Heart right ventricle (tissue), 16 donors: ENCODE measurements at regions not wholly inside any gene's neighbourhood (a gene's known extent, or its start where the extent isn't known, plus 50 kb on each side); places are given as distances from the start of the nearest gene placed in this dataset.

ENCODE experiments used
- ATAC-seq, 8 donors: fragments of 200-7000 bp; cut with Tn5 transposase; one replicate each; pipeline ENCODE4 v1.9.1; 2020; ENCODE audit warnings: mild to moderate bottlenecking in 8 of 8, moderate library complexity in 8 of 8, moderate number of reproducible peaks in 1 of 8
- DNase-seq, 2 donors: peaks; one replicate each; pipeline ENCODE4 v3.0.0-alpha.2; 2020
- H3K27ac ChIP-seq, 10 donors: fragments of 200-600 bp; sonication (generic) in 2 of 10; one replicate each; pipeline versions ENCODE4 v1.5.0 to v1.8.0; 2020 to 2022; ENCODE audit warnings: mild to moderate bottlenecking in 3 of 10
- H3K27me3 ChIP-seq, 7 donors: fragments of 200-600 bp; one replicate each; pipeline ENCODE4 v1.8.0; 2021 to 2022; ENCODE audit warnings: mild to moderate bottlenecking in 2 of 7
- H3K36me3 ChIP-seq, 9 donors: fragments of 200-600 bp; sonication (generic) in 1 of 9; one replicate each; pipeline versions ENCODE4 v1.5.0 to v1.8.0; 2020 to 2022; ENCODE audit warnings: mild to moderate bottlenecking in 2 of 9
- H3K4me1 ChIP-seq, 9 donors: fragments of 200-600 bp; sonication (generic) in 1 of 9; one replicate each; pipeline versions ENCODE4 v1.5.0 to v1.8.0; 2020 to 2022; ENCODE audit warnings: mild to moderate bottlenecking in 4 of 9
- H3K4me3 ChIP-seq, 10 donors: fragments of 200-600 bp; sonication (generic) in 2 of 10; one replicate each; pipeline versions ENCODE4 v1.5.0 to v1.8.0; 2020 to 2022; ENCODE audit warnings: mild to moderate bottlenecking in 7 of 10, moderate library complexity in 2 of 10
- H3K9me3 ChIP-seq, 11 donors: fragments of 200-600 bp in 10 of 11; sonication (generic) in 2 of 11; one replicate each; pipeline versions ENCODE4 v1.5.0 to v1.8.0; 2013 to 2022; ENCODE audit warnings: mild to moderate bottlenecking in 2 of 11, control low read depth in 1 of 11, moderate library complexity in 1 of 11
- CTCF ChIP-seq, 9 donors: fragments of 200-600 bp; sonication (generic) in 2 of 9; IDR thresholded peaks; one replicate each; pipeline versions ENCODE4 v1.5.0 to v1.8.0; 2021 to 2022; ENCODE audit warnings: antibody characterized with exemption in 9 of 9, mild to moderate bottlenecking in 5 of 9, moderate library complexity in 1 of 9
- WGBS, 2 donors: extraction: QIAGEN DNeasy Blood & Tissue Kit; methylation state at CpG; one replicate each; pipeline ENCODE4 v1.1.7; 2013; ENCODE audit warnings: inconsistent platforms in 1 of 2; 5-methylcytosine and 5-hydroxymethylcytosine counted together
- intact Hi-C, 10 donors: fragments of 100-400 bp; cut with DNase I; formaldehyde crosslinking; loops; one replicate each; pipeline versions ENCODE4 v1.11.1 to v1.14.2; 2022
- donor health status: Arrhythmogenic right ventricular cardiomyopathy.
- donor health status: ischemic (EF 13 %, LVEDD 7.1; RV severe dilation, severe dysfunction).
- donor health status: healthy with polysubstance abuse.
- donor health status: DM: no; HTN: yes; CAD: no.
- donor health status: DM: no; HTN: no; CAD: no.
- donor health status: ischemic (EF 25% LVEDD 6.9; RV normal size, moderate dysfunction).
- donor health status: ischemic (EF 25% LVEDD 5.7; RV mildly dilated, moderate dysfunction).
- donor health status: healthy.
- donor health status: DM: yes; HTN: yes; CAD: no.
- donor health status: Ischemic cardiomyopathy.
- donor health status: ischemic (EF 35%, LVEDD 5.7; RV mildly dilated, moderate dysfunction).
- donor health status: nonischemic (EF 11% LVEDD 7.7; RV severe dilation, severe dysfunction).
- donor health status: DM: yes; HTN: yes; CAD: no.
- donor health status: PGD.
- donor health status: ischemic (EF 29% LVEDD 5.4; RV normal size, mild dysfunction).
- donor health status: nonischemic (EF 23%, LVEDD 6.1; RV moderate dilation, normal function).

GRCh38 chr1:9435153-9435636 lies 104.1 kb upstream of the SLC25A33 start:
- peak overlapping the region in 8 of 10 donors; percentile 11 to 54 (median 40) for H3K27ac ChIP-seq
- H3K36me3 ChIP-seq = no peaks in the 10 kb centered on the region
- no peak overlapping the region for H3K4me3 ChIP-seq
- WGBS, 2 donors = 39 to 42% methylated on average over 4 of the region's 4 CpGs
- peak in 1 of 8 donors; percentile 28 for ATAC-seq
- no peaks in the 10 kb centered on the region for H3K9me3 ChIP-seq
- peaks cover 2 to 60% (median 31%) of the 10 kb centered on the region in 9 donors for H3K4me1 ChIP-seq
- intact Hi-C loops = loop anchor here in 1 of 10 donors (5.0 kb wide), 1 partner anchor 52 kb away; no protein-coding TSS in a partner anchor
- DNase-seq = no peak
- no peak for TF ChIP-seq CTCF (IDR thresholded peaks at IDR 0.05)
- H3K27me3 ChIP-seq = no peaks in the 10 kb centered on the region

- Histone ChIP-seq H3K9me3 (no peaks in the 10 kb centered on the region), H3K27me3 (no peaks in the 10 kb centered on the region), H3K27ac (peak overlapping the region in 6 of 10 donors; percentile 11 to 54 (median 42)), H3K4me1 (peaks cover 4 to 69% (median 35%) of the 10 kb centered on the region in 9 donors), H3K4me3 (no peak overlapping the region), H3K36me3 (no peaks in the 10 kb centered on the region)
- WGBS, 2 donors = 40 to 60% methylated on average over 5 of the region's 5 CpGs
- no peak for TF ChIP-seq CTCF (IDR thresholded peaks at IDR 0.05)
- intact Hi-C loops = loop anchor here in 1 of 10 donors (5.0 kb wide), 1 partner anchor 51 kb away; no protein-coding TSS in a partner anchor
- no peak for DNase-seq
- ATAC-seq = no peak
These were observed 103.2 kb upstream of the SLC25A33 start for GRCh38 chr1:9435854-9436640.

GRCh38 chr1:9437961-9438430 lies 101.3 kb upstream of the SLC25A33 start:
- ATAC-seq (peak in 2 of 8 donors; percentile 5 to 29), DNase-seq (peak; percentile 31 to 42)
- no peaks in the 10 kb centered on the region for H3K36me3 ChIP-seq
- H3K4me3 ChIP-seq = no peak overlapping the region
- no peak for TF ChIP-seq CTCF (IDR thresholded peaks at IDR 0.05)
- H3K27ac ChIP-seq = peak overlapping the region in 9 of 10 donors; percentile 9 to 91 (median 56)
- peaks cover 5 to 88% (median 50%) of the 10 kb centered on the region in 9 donors for H3K4me1 ChIP-seq
- H3K9me3 ChIP-seq = no peaks in the 10 kb centered on the region
- intact Hi-C loops = loop anchor here in 1 of 10 donors (5.0 kb wide), 1 partner anchor 49 kb away; no protein-coding TSS in a partner anchor
- 72 to 73% methylated on average over 14 of the region's 14 CpGs for WGBS, 2 donors
- no peaks in the 10 kb centered on the region for H3K27me3 ChIP-seq

GRCh38 chr1:9438431-9439073 lies 100.7 kb upstream of the SLC25A33 start:
- Histone ChIP-seq H3K4me1 (peaks cover 5 to 91% (median 50%) of the 10 kb centered on the region in 9 donors), H3K27ac (peak overlapping the region in 9 of 10 donors; percentile 9 to 91 (median 56)), H3K4me3 (no peak overlapping the region), H3K9me3 (no peaks in the 10 kb centered on the region), H3K27me3 (no peaks in the 10 kb centered on the region), H3K36me3 (no peaks in the 10 kb centered on the region)
- TF ChIP-seq CTCF (IDR thresholded peaks at IDR 0.05) = no peak
- ATAC-seq = peak in 7 of 8 donors; percentile 15 to 62 (median 30)
- peak; percentile 26 to 32 for DNase-seq
- WGBS, 2 donors = 53 to 56% methylated on average over 12 of the region's 12 CpGs
- intact Hi-C loops = loop anchor here in 1 of 10 donors (5.0 kb wide), 1 partner anchor 49 kb away; no protein-coding TSS in a partner anchor
